ENCODE measurements at regions not wholly inside any gene's neighbourhood (a gene's known extent, or its start where the extent isn't known, plus 50 kb on each side); places are given as distances from the start of the nearest gene placed in this dataset.

DNA sequence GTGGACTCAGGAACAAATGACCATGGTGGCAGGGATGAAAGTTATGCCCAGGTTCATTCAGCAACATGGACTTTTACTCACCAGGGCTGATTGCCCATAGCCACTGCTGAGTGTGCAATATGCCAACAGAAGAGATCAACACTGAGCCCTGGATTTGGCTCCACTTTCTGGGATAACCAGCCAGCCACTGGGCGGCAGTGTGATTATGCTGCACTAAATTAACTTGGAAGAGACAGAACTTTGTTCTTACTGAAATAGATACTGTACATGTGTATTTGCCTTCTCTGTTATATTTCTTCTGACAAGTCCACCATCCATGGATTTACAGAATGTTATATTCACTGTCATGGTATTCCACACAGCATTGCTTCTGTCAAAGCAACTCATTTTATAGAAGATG, 257.4 kb downstream of the TDRD3 start:
- H3K36me3 ChIP-seq: no peaks in the 10 kb centered on the region
- H3K27ac ChIP-seq: no peak overlapping the region
- no peak overlapping the region for H3K9ac ChIP-seq (ENCODE audit: low read depth in 2 of 2, low read length in 2 of 2)
- no peak overlapping the region for H3K4me3 ChIP-seq
- H3K9me3 ChIP-seq: no peaks in the 10 kb centered on the region
- H3K4me1 ChIP-seq: no peaks in the 10 kb centered on the region
- TF ChIP-seq, protein P1, sequence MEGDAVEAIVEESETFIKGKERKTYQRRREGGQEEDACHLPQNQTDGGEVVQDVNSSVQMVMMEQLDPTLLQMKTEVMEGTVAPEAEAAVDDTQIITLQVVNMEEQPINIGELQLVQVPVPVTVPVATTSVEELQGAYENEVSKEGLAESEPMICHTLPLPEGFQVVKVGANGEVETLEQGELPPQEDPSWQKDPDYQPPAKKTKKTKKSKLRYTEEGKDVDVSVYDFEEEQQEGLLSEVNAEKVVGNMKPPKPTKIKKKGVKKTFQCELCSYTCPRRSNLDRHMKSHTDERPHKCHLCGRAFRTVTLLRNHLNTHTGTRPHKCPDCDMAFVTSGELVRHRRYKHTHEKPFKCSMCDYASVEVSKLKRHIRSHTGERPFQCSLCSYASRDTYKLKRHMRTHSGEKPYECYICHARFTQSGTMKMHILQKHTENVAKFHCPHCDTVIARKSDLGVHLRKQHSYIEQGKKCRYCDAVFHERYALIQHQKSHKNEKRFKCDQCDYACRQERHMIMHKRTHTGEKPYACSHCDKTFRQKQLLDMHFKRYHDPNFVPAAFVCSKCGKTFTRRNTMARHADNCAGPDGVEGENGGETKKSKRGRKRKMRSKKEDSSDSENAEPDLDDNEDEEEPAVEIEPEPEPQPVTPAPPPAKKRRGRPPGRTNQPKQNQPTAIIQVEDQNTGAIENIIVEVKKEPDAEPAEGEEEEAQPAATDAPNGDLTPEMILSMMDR (IDR thresholded peaks at IDR 0.05): no peak
- intact Hi-C loops (cut with DNase I): no loop called here
- no peak for DNase-seq
- no peaks in the 10 kb centered on the region for H3K27me3 ChIP-seq

DNA sequence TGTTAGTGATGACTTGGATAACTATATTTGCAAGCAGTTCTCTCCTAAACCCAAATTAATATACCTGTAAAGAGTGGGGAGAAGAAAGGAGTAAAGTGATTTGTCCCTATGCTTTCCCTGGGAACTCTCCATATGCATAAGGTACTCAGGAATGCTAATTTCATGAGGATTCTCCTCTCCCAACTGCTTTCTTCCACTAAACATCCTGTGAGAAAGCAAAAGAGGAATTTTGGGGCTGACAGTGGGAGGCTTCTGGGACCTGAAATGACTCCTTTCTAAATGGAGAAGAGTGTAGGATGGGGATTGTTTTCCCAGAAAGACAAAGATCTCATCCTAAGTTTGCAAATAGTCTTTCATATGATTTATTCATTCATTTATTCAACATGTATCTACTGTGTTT, 250.5 kb downstream of the TDRD3 start:
- TF ChIP-seq, protein P1 (IDR thresholded peaks at IDR 0.05): no peak
- Histone ChIP-seq H3K4me3 (no peak overlapping the region), H3K9me3 (no peaks in the 10 kb centered on the region), H3K27ac (no peak overlapping the region), H3K36me3 (no peaks in the 10 kb centered on the region), H3K9ac (ENCODE audit: low read depth in 2 of 2, low read length in 2 of 2) (no peak overlapping the region), H3K4me1 (no peaks in the 10 kb centered on the region), H3K27me3 (no peaks in the 10 kb centered on the region)
- DNase-seq: no peak
- intact Hi-C loops (cut with DNase I): no loop called here

DNA sequence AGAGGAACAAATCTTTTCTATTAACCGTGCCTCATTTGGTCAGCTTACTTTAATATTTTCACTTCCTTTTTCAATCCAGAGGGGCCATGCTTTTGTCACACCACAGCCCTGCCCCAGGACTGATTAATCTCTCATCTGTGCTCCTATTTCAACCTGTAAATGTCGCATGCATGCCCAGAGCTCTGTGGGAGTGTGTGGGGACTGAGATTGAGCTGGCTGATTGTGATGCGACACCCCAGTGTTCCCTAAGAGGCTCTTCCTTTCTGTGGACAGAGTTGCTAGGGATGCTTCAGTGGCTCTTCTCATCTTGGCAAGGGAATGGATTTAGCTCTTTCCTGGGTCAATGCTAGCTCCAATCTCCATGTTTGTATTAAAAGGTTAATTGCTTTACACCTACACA, 249.6 kb downstream of the TDRD3 start:
- Histone ChIP-seq H3K27ac (no peak overlapping the region), H3K4me3 (no peak overlapping the region), H3K9me3 (no peaks in the 10 kb centered on the region), H3K27me3 (no peaks in the 10 kb centered on the region), H3K36me3 (no peaks in the 10 kb centered on the region), H3K9ac (ENCODE audit: low read depth in 2 of 2, low read length in 2 of 2) (no peak overlapping the region), H3K4me1 (no peaks in the 10 kb centered on the region)
- no peak for DNase-seq
- intact Hi-C loops (cut with DNase I): no loop called here
- TF ChIP-seq, protein P1 (IDR thresholded peaks at IDR 0.05): no peak

DNA sequence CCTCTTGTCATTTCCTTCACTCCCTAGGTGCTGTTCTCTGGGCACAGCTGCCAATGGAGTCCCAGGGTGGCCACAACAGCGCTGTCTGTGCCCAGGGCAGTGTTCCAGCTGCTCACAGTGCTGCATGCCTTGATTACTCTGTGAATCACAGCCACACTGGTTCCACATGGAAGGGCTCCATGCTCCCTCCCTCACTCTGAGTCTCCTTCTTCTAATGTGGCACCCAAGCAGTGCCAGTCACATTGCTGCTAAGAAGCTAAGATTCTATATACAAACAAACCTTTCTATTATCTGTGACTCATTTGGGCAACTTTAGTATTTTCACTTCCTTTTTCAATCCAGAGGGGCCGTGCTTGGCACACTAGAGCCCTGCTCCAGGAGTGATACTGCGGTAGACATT, 248.7 kb downstream of the TDRD3 start:
- intact Hi-C loops (cut with DNase I): no loop called here
- no peak overlapping the region for H3K9ac ChIP-seq (ENCODE audit: low read depth in 2 of 2, low read length in 2 of 2)
- no peak overlapping the region for H3K4me3 ChIP-seq
- TF ChIP-seq, protein P1 (IDR thresholded peaks at IDR 0.05): no peak
- H3K4me1 ChIP-seq: no peaks in the 10 kb centered on the region
- DNase-seq: no peak
- no peaks in the 10 kb centered on the region for H3K9me3 ChIP-seq
- H3K27me3 ChIP-seq: no peaks in the 10 kb centered on the region
- H3K36me3 ChIP-seq: no peaks in the 10 kb centered on the region
- no peak overlapping the region for H3K27ac ChIP-seq

DNA sequence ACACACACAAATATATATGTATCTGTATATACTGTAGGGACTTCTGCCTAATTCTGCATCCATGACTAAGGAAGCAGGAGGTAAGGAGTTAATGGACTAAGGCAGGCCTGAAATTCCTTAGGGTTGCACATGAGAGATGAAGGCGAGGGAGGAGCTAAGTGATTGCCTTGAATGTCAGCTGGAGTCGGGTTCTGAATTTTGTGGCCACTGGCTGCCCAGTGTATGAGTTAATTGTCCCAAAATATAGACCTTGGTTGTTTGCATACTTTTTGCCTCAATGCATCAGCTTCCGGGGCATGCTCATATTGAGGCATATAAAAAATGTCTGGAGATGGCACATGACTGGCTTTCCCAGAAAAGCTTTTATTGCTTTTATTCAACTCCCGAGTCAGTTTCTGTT, 245.5 kb downstream of the TDRD3 start:
- TF ChIP-seq, protein P1 (IDR thresholded peaks at IDR 0.05): no peak
- no peak overlapping the region for H3K27ac ChIP-seq
- no peak for DNase-seq
- H3K4me3 ChIP-seq: no peak overlapping the region
- no peaks in the 10 kb centered on the region for H3K27me3 ChIP-seq
- H3K9me3 ChIP-seq: no peaks in the 10 kb centered on the region
- no peak overlapping the region for H3K9ac ChIP-seq (ENCODE audit: low read depth in 2 of 2, low read length in 2 of 2)
- H3K4me1 ChIP-seq: no peaks in the 10 kb centered on the region
- H3K36me3 ChIP-seq: no peaks in the 10 kb centered on the region
- intact Hi-C loops (cut with DNase I): no loop called here

DNA sequence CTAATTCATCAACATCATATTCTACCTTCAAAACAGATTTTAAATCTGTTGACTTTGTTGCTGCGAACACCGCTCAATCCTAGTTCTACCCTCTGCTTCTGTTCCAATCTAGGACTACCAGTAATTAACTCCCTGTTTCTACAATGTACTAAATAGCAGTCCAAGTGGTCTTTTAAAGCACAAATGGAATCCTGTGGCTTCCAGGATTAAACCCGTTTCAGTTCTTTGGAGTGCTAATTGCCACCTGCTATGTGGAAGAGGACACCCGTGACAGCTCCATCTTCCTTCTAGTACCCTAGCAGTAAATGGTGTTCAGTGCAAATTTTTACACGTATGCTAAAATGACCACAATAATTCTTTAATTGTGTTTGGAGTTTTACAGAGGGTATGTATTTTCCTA, 232.1 kb downstream of the TDRD3 start:
- Histone ChIP-seq H3K27me3 (no peaks in the 10 kb centered on the region), H3K27ac (no peak overlapping the region), H3K4me3 (no peak overlapping the region), H3K9ac (ENCODE audit: low read depth in 2 of 2, low read length in 2 of 2) (no peak overlapping the region), H3K4me1 (no peaks in the 10 kb centered on the region), H3K36me3 (no peaks in the 10 kb centered on the region), H3K9me3 (no peaks in the 10 kb centered on the region)
- TF ChIP-seq, protein P1 (IDR thresholded peaks at IDR 0.05): no peak
- intact Hi-C loops (cut with DNase I): no loop called here
- DNase-seq: no peak

Data from colonic mucosa (tissue), 4 donors.